NOMO-1 treated with DMSO at 0.1 percent for 48 hours (cell line): ENCODE measurements at regions not wholly inside any gene's neighbourhood (a gene's known extent, or its start where the extent isn't known, plus 50 kb on each side); places are given as distances from the start of the nearest gene placed in this dataset.

Experiments used
- DNase-seq: peaks from one replicate; lab custom pipeline; 2025; ENCODE audit not compliant: unreplicated experiment; lab: John Stamatoyannopoulos, UW

DNA sequence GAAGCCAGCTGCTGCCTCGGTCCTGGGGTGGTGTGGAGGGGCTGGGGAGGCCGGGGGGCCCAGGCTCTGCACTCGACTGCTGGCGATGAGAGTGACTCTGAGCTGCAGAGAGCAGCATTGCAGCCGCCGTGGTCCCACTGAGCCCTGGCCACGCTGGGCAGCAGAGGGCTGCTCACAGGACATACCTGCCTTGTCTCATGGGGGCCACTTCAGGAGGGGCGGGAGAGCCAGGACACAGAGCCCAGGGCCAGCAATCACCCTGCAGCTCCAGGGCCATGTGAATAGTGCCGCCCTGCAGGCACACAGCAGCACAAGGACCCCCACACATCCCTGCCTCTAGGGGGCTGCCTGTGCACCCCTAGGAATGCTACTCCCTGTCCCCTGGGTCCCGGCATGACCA lies 147.0 kb downstream of the CRYBB2 start:
- DNase-seq: no peak

DNA sequence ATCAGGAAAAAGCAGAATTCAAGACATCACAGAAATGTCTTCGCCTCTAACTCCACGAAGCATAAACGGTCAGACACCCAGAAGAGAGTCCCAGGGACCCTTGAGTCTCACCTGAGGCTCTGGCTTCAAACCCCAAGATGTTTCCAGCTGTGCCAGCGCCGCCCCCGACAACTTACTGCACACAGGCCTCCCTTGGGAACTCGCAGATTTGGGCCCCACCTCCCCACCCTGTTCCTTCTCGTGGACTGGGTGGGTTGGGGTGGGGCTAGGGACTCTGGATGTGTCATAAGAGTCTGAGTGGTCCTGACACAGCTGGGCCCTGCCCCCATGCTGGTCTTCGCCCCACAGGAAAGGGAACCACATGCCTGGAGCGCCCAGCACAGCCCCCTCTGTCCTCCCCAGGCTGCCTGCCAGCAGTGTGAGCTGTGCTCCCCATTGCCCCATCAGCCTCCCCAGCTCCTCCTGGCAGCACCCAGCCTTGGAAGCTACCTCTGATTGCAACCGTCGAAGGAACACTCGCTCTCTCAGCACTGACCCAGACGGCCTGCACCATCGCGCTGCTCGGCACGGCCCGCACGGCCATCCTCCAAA lies 147.5 kb downstream of the CRYBB2 start:
- no peak for DNase-seq

- no peak for DNase-seq
Observed at GRCh38 chr22:25367756-25368155, 148.3 kb downstream of the CRYBB2 start.

- no peak for DNase-seq
Observed at GRCh38 chr22:25368271-25368670, 148.8 kb downstream of the CRYBB2 start.

- DNase-seq: no peak
Observed at GRCh38 chr22:25369041-25369440, 149.6 kb downstream of the CRYBB2 start.

- DNase-seq: no peak
Observed at GRCh38 chr22:25370322-25370721, 150.9 kb downstream of the CRYBB2 start.

DNA sequence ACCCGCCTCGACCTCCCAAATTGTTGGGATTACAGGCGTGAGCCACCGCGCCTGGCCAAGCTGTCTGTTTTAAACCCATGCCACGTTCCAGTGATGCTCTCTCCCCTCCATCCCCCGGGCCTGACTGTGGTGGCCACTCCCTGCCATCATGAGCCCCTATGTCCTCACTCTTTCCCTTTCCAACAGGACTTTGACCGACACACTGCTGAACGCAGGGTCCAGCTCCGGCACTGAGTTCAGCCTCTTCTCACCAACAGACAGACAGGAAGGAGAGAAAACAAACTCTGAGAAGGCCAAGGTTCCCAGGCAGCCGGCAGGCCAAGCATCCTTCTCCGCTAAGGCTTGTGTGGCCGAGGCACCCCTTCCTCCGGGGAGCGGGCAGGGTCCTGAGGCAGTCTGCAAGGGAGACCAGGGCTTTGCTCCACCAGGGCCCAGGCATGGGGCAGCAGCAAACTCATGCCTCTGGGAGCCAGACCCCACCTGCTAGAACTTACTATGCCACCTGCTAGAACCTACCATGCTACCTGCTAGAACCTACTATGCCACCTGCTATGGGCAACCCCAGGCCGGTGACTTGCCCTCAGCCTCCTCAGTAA lies 152.7 kb downstream of the CRYBB2 start:
- DNase-seq: no peak

GRCh38 chr22:25373961-25374360 lies 154.5 kb downstream of the CRYBB2 start:
- no peak for DNase-seq

DNA sequence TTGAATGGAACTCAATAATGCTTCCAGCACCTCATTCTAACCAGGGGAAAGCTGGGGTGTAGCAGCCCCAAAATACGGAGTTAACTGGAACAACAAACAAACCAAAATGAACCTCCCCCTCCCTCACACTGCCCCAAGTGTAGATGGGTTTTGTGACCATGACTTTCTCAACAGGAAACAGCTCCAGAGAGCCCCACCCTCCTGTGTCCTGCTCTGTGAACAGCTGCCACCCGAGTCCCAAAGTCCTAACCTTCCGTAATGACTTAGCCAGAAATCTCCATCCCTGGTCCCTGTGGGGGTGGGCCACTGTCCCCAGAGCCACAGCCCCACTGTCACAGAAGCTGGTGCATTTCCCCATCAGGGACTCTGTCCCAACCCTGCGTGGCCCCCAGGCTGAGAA lies 155.4 kb downstream of the CRYBB2 start:
- DNase-seq: no peak

DNA sequence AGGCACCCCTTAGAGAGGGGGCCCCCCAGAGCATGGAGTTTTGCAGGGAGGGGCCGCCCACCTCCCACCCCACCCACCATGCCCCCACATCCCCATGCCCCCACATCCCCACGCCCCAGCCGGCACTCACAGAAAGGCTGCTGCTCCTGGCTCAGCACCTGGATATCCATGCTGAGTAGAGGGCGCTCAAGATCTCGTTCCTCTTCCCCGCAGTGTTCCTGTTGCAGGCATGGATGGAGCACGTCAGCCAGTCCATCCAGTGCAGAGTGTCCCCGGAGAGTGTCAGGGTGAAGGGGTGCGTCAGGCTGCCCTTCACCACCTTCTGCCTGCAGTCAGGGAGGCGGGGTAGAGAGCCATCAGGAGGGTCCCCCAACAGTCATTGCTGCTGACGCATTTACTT lies 156.2 kb downstream of the CRYBB2 start:
- DNase-seq: no peak

DNA sequence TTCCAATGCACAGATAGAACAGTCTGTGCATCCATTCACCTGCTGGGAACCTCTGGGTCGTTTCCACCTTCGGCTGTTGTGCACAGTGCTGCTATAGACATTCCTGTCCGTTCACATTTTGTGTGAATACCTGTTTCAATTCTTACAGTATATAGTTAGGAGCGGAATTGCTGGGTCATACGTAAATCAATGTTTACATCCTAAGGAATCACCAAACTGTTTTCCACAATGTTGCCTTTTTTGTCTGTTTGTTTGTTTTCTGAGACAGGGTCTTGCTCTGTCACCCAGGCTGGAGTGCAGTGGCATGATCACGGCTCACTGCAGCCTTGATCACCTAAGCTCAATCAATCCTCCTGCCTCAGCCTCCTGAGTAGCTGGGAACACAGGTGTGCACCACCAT lies 158.3 kb downstream of the CRYBB2 start:
- no peak for DNase-seq

GRCh38 chr22:25380122-25380747 lies 160.8 kb downstream of the CRYBB2 start:
- DNase-seq: no peak

DNA sequence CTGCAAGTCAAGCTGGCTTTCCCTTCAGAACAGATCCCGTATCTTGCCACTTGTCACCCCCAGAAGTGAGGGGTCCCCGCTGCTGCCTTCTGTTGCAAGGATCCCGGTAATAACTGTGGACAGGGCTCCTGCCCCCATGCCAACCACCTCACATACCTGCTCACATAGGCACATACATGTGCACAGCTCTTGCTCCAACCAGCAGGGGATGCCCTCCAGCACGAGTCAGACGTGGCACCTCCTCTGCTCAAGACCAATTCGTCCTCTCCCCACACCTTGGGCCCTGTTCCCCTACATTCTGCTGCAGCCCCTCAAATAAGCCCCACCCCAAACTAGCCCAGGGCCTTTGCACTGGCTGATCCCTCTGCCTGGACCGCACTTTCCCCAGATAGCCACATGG lies 163.3 kb downstream of the CRYBB2 start:
- no peak for DNase-seq

DNA sequence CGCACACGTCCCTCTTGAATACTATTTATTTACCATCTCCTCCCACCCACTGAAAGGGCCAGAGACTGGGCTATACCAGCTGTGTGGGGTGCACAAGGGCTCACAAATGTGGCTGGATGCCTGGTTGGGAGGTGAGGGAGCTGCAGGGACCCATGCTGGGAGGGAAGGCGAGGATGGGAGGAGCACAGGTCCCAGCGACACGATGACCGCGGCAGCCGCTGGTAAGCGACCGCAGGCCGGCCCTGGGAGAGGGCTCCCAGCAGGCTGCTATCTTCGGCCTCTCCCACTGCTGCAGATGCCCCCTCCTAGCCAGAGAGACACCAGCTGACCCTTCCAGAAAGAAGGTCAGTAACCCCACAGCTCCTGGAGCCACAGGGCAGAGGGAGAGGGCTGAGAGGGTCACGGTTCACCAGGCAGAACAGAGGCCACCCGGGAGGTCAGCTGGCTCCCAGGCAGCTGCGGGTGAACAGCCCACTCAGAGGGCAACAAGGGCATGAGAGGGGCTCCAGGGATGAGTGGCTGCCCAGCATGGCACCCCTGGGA lies 163.9 kb downstream of the CRYBB2 start:
- no peak for DNase-seq

DNA sequence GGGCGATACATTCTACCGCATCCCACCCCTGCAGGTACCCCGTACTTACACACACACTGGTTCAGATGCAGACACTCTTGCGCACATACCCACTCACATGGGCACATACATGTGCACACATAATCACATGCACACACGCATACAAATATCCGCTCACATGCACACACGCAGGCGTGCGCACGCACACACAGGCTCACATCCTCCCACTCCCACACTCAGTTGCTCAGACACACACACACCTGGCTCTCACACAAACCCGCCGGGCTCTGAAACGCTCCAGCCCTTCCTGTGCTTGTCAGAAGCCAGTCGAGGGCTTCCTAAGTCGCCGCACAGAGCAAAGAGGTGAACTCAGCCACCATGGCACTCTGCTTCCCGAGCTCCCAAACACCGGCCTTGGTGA lies 164.5 kb downstream of the CRYBB2 start:
- DNase-seq: no peak

DNA sequence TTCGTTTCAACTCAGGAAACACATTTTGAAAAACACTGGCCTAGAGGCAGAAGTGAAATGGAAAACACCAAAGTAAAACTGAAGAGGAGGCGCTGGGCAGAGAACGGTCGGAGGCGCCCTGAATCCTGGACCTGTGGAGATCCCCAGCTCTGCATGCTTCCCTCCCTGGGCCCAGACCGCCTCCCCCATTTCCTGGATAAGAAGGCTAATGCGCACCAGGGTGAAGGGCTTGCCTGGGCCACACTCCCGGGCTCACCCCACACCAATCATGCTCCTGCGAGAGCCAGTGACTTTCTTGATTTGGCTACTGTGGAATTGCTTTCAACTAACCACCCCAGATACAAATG lies 167.1 kb downstream of the CRYBB2 start:
- DNase-seq: no peak

DNA sequence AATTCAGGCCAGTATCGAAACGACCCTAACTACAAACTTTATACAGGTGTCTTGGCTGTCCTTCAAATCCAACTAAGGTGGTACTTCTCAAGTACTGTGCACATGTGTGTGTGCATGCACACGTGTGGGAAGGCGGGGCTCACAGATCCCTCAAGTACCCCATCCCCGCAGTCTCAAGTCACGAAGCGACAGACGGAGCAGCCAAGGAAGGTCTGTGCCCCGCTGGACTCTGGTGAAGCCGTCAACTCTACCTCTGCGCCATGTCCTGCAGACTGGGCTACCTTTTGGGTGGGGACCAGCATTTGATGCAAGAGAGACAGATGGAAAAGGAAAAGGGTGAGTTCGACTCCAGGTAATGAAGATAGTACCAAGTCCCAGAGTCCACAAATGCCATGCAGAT lies 169.0 kb downstream of the CRYBB2 start:
- DNase-seq: no peak

- DNase-seq: peak; percentile 65
Observed at GRCh38 chr22:25388866-25389540, 169.6 kb downstream of the CRYBB2 start.

DNA sequence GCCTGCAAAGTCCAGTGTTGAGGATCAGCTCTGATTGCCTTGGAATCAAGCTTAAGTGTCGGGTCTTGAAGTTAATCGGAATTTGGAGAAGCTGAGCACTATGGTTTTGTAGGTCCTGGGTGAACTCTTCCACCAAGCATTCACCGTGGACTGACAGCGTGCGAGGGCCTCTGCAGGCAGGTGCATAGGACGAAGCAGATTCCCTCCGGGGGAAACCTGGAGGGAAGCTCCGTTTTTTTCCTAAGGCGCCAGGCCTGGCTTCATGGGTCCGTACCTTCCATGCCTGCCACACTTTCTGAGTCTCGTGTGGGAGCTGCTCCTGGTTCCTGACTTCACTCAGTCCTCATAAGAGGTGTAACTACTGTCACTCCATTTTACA lies 170.1 kb downstream of the CRYBB2 start:
- DNase-seq: no peak

DNA sequence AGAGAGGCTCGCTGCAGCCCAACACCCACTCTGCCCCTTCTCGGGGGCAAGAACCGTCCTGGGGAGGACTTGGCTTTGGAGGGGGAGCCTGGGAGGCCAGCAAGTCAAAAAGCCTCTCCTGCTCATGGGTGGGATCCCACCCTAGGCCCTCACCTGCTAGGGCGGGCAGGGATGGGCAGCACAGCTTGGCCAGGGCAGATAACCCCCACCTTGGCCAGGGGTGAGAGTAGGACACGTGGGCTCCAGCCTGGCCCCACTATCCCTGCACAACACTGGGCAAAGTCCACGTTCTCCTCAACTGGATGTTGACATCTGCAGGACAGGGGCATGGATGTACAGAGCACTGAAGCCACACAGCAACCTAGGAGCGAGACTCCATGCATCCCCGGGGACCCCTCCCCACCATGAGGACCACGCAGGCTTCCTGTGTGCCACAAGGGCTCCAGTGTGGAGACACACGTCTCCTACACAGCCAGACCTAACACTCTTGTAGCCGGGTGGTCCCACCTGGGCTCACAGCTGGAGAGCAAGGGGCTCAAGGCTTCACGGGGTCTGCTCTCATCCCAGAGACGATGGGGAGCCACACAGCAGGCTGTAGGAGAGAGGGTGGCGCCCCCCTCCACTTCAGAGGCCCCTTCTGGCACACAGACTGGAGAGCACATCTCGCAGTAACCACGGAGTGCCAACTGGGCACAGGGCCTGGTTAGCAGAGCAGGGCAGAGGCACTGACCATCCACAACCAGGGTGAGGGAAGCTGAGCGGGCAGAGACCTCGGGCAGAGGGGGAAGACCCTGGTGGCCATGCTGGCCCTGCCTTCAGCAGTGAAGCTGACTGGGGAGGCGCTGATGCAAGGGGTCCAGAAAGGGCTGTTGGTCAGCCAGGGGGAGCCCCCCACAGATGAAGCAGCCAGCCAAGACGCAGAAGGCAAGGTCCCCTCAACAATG lies 171.1 kb downstream of the CRYBB2 start:
- DNase-seq: no peak

DNA sequence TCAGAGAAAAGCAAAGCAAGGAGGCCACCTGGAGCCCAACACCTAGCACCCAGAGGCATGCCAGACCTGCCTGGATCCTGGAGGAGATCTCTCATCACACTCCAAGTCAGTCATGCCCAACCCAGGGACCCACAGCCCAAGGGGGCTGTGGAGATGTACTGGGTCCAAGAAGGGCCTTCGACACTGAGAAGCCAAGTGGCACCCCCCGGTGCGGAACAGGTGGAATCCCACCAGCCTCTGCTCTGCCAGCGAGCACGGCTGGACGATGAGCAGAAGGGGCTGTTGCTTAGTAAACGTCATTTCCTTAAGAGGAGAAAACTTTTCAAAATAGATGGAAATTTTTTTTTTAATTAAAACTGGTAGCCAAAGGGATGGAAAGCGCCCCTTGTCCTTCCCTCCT lies 171.9 kb upstream of the GRK3 start:
- DNase-seq: no peak
